Karpas-422 (cell line): ENCODE measurements at regions not wholly inside any gene's neighbourhood (a gene's known extent, or its start where the extent isn't known, plus 50 kb on each side); places are given as distances from the start of the nearest gene placed in this dataset.
A peak's percentile ranks its signal among the peaks of the same experiment; 100 is the strongest.

ENCODE experiments used
- DNase-seq: peaks from one replicate; pipeline ENCODE4 v3.0.0-alpha.2; 2015
- H2AFZ ChIP-seq: fragments of 200-600 bp; sonication (generic); 2 replicates; pipeline ENCODE4 v1.6.1; 2014; ENCODE audit warnings: antibody characterized with exemption, low read length, mixed read lengths
- H3K27ac ChIP-seq: fragments of 200-600 bp; sonication (generic); 2 replicates; pipeline ENCODE4 v1.5.1; 2014; ENCODE audit warnings: mild to moderate bottlenecking, low read length, moderate library complexity
- H3K27me3 ChIP-seq: fragments of 200-600 bp; sonication (generic); 2 replicates; pipeline ENCODE4 v1.6.1; 2014; ENCODE audit warnings: low read length, mixed read lengths
- H3K36me3 ChIP-seq: fragments of 200-600 bp; sonication (generic); 2 replicates; pipeline ENCODE4 v1.6.1; 2014; ENCODE audit warnings: low read length, mixed read lengths; ENCODE audit not compliant: insufficient read depth
- H3K4me1 ChIP-seq: fragments of 200-600 bp; sonication (generic); 2 replicates; pipeline ENCODE4 v1.6.1; 2014; ENCODE audit warnings: mild to moderate bottlenecking, low read length, mixed read lengths
- H3K4me2 ChIP-seq: fragments of 200-600 bp; sonication (generic); 2 replicates; pipeline ENCODE4 v1.6.1; 2014; ENCODE audit warnings: low read length, low read depth, mild to moderate bottlenecking; ENCODE audit not compliant: poor library complexity, severe bottlenecking
- H3K4me3 ChIP-seq: fragments of 200-600 bp; sonication (generic); 2 replicates; pipeline ENCODE4 v1.5.1; 2014; ENCODE audit warnings: mild to moderate bottlenecking, antibody characterized with exemption, low read length, mixed read lengths
- H3K79me2 ChIP-seq: fragments of 200-600 bp; sonication (generic); 2 replicates; pipeline ENCODE4 v1.6.1; 2014; ENCODE audit warnings: mild to moderate bottlenecking, low read length, mixed read lengths
- H3K9ac ChIP-seq: fragments of 200-600 bp; sonication (generic); 2 replicates; pipeline ENCODE4 v1.6.0; 2014; ENCODE audit warnings: low read length
- H3K9me2 ChIP-seq: fragments of 200-600 bp; sonication (generic), shearing (Covaris generic); replicated peaks from 2 replicates; pipeline ENCODE4 v1.6.0; 2014; ENCODE audit warnings: mild to moderate bottlenecking, low read length, moderate library complexity; ENCODE audit not compliant: insufficient read depth
- H3K9me3 ChIP-seq: fragments of 300-700, 200-600 bp; sonication (generic); 2 replicates; pipeline ENCODE4 v1.6.1; 2014; ENCODE audit warnings: low read length, mixed read lengths
- H4K20me1 ChIP-seq: fragments of 200-600 bp; sonication (generic); 2 replicates; pipeline ENCODE4 v1.6.1; 2014; ENCODE audit warnings: mild to moderate bottlenecking, antibody characterized with exemption, low read length, low read depth; ENCODE audit not compliant: insufficient read depth

DNA sequence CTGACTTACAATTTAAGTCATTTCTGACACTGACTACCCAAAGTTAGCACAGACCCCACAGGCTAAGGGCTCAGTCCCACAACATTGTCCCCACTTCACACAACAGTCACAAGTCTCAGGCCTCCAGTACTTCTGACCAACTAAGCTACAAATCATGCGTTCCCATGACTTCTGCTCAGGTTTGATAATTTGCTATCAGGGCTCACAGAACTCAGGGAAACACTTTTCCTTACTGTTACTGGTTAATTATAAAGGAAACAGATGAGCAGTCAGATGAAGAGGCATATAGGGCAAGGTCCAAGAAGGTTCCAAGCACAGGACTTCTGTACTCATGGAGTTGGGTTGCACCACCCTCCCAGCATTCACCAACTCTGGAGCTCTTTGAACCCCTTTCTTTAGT, 151.2 kb upstream of the TNR start:
- no peak overlapping the region for H3K9ac ChIP-seq
- DNase-seq: no peak

DNA sequence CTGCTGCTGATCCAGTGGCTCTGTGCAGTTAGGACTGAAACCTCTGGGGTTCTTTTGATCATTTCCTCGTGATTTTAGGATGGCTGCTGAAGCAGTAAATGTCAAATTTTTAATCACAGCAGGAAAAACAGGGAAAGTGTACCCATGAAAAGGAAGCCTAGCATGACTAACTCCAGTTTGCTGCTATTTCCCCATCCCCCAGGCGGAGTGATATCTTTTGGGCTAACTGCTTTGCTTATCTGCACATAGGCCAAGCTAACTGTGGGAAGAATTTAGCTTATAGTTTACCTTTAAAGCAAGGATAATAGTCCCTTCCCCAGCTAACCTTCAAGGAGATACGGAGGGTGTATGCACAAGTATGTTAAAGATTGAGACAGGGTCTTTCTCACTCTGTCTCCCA, 149.8 kb upstream of the TNR start:
- H3K9ac ChIP-seq: no peak overlapping the region
- no peaks in the 10 kb centered on the region for H4K20me1 ChIP-seq
- no peaks in the 10 kb centered on the region for H3K27me3 ChIP-seq
- no peak for DNase-seq
- no peak overlapping the region for H3K27ac ChIP-seq
- H3K9me3 ChIP-seq: no peaks in the 10 kb centered on the region
- no peaks in the 10 kb centered on the region for H3K36me3 ChIP-seq
- no peak overlapping the region for H3K4me2 ChIP-seq
- no peak overlapping the region for H2AFZ ChIP-seq
- no peaks in the 10 kb centered on the region for H3K4me1 ChIP-seq
- no peak overlapping the region for H3K4me3 ChIP-seq
- no peaks in the 10 kb centered on the region for H3K79me2 ChIP-seq
- no peaks in the 10 kb centered on the region for H3K9me2 ChIP-seq

More for the DNA sequence above, 151.2 kb upstream of the TNR start:
- Histone ChIP-seq H3K36me3 (no peaks in the 10 kb centered on the region), H3K9me3 (no peaks in the 10 kb centered on the region), H3K4me2 (no peak overlapping the region), H3K4me1 (no peaks in the 10 kb centered on the region), H3K4me3 (no peak overlapping the region), H3K27ac (no peak overlapping the region), H3K79me2 (no peaks in the 10 kb centered on the region), H3K9me2 (no peaks in the 10 kb centered on the region), H4K20me1 (no peaks in the 10 kb centered on the region), H3K27me3 (no peaks in the 10 kb centered on the region), H2AFZ (no peak overlapping the region)

DNA sequence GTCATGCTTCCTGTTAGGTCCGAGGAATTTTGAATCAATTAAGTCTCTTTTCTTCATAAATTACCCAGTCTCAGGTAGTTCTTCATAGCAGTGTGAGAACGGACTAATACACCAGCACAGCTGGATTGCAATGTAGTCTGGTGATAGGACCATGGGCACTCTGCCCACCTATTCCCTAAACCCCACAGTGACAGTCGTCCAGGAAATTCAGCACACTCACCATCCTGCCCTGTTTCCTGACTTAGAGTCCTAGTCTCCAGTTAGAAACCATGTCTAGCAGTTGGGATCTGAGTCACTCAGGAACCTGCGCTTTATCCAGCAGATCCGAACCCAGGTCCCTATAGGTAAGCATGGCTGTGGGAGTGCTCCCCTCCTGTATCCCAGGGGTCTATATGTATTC, 149.3 kb upstream of the TNR start:
- no peaks in the 10 kb centered on the region for H3K36me3 ChIP-seq
- H3K4me2 ChIP-seq: no peak overlapping the region
- no peaks in the 10 kb centered on the region for H3K4me1 ChIP-seq
- H3K79me2 ChIP-seq: no peaks in the 10 kb centered on the region
- H3K27me3 ChIP-seq: no peaks in the 10 kb centered on the region
- H3K4me3 ChIP-seq: no peak overlapping the region
- no peaks in the 10 kb centered on the region for H4K20me1 ChIP-seq
- no peaks in the 10 kb centered on the region for H3K9me3 ChIP-seq
- no peaks in the 10 kb centered on the region for H3K9me2 ChIP-seq
- H2AFZ ChIP-seq: no peak overlapping the region
- no peak overlapping the region for H3K27ac ChIP-seq
- H3K9ac ChIP-seq: no peak overlapping the region
- DNase-seq: no peak

DNA sequence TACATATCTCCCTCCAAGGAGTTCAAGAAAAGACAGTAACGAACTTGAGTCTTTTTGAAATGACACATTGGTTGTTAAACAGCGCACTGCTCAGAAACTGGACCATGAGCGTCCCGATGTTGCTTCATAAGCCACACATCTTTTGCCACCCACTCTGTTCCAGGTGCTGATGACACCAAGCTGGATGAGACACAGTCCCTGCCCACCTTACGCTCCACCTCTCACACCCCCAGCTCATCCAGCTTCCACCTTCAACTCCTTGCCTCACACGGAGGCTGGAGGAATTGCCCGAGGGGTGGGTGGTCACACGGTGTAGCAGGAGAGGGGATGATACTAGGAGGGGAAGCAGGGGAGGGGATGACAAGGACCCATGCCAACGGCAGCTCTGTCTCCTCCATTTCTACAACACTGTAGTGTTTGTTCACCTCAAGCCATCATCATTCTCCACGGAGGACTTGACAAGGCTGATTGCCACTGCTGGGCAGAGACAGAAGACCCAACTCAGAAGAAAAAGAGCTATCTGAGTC, 148.5 kb upstream of the TNR start:
- H3K27me3 ChIP-seq: no peaks in the 10 kb centered on the region
- H3K9me2 ChIP-seq: no peaks in the 10 kb centered on the region
- H3K4me3 ChIP-seq: no peak overlapping the region
- no peak overlapping the region for H2AFZ ChIP-seq
- H3K27ac ChIP-seq: no peak overlapping the region
- H3K36me3 ChIP-seq: no peaks in the 10 kb centered on the region
- no peak for DNase-seq
- no peaks in the 10 kb centered on the region for H3K79me2 ChIP-seq
- no peaks in the 10 kb centered on the region for H3K9me3 ChIP-seq
- H3K9ac ChIP-seq: no peak overlapping the region
- no peaks in the 10 kb centered on the region for H4K20me1 ChIP-seq
- no peak overlapping the region for H3K4me2 ChIP-seq
- no peaks in the 10 kb centered on the region for H3K4me1 ChIP-seq

DNA sequence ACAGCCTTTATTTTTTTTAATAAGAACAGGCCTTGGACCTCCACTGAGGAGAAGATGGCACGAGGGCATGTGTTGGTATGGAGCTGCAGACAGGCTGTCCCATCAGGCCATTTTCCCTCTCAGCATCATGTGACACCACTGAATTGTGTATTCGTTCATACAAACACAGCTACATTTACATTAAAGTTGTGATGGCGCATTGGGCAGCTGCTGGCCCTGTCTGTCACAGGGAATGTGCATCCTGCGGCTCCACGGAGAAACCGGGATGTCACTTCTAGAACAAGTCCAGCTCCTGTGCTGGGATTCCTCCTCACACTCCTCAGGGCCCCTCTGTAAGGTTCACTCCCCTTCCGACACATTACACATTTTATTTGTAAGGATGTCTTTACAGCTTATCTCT, 147.6 kb upstream of the TNR start:
- H3K4me1 ChIP-seq: no peaks in the 10 kb centered on the region
- no peaks in the 10 kb centered on the region for H3K9me3 ChIP-seq
- H3K4me2 ChIP-seq: no peak overlapping the region
- no peaks in the 10 kb centered on the region for H4K20me1 ChIP-seq
- no peak overlapping the region for H3K27ac ChIP-seq
- no peaks in the 10 kb centered on the region for H3K9me2 ChIP-seq
- H2AFZ ChIP-seq: no peak overlapping the region
- H3K27me3 ChIP-seq: no peaks in the 10 kb centered on the region
- no peak for DNase-seq
- H3K36me3 ChIP-seq: no peaks in the 10 kb centered on the region
- no peak overlapping the region for H3K9ac ChIP-seq
- H3K4me3 ChIP-seq: no peak overlapping the region
- H3K79me2 ChIP-seq: no peaks in the 10 kb centered on the region

DNA sequence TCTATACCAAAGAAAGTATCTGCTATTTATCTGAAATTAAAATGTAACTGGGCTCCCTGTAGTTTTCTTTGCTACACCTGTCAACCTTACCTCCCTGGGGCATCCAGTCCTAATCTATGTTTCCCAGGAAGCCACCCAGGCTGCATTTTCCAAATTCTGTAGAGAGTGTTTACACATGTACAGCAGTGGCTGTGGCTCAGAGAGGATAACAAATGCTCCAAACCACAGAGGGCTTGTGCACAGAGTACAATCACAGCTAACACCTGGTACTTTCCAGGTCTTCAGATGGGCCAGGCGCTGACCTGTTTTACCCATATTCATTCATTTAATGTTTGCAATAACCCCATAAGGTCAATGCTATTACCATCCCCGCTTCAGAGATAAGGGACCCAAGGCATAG, 146.5 kb upstream of the TNR start:
- Histone ChIP-seq H3K9me2 (no peaks in the 10 kb centered on the region), H3K27me3 (no peaks in the 10 kb centered on the region), H3K4me2 (no peak overlapping the region), H3K79me2 (no peaks in the 10 kb centered on the region), H3K4me3 (no peak overlapping the region), H3K9ac (no peak overlapping the region), H4K20me1 (no peaks in the 10 kb centered on the region), H3K4me1 (no peaks in the 10 kb centered on the region), H3K27ac (no peak overlapping the region), H3K9me3 (no peaks in the 10 kb centered on the region), H3K36me3 (no peaks in the 10 kb centered on the region), H2AFZ (no peak overlapping the region)
- DNase-seq: no peak

DNA sequence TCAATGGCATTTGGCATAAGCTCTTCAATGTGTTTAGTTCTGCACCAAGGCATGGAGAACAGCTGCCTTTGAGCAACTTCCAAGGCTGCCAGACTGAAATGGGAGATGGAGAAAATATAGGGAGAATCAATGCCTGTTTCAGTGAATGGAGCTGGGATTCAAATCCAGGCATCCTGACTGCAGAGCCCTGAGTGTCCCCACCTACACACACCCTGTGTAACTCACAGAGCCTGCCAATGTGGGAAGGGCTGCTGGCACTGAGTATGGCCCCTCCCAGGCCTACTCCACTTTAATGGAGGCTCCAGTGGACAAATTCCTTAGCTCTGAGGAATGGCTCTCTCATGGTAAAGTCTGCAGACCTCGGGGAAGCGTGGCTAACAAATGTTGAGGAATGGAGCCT, 145.6 kb upstream of the TNR start:
- H3K9me3 ChIP-seq: no peaks in the 10 kb centered on the region
- no peaks in the 10 kb centered on the region for H3K36me3 ChIP-seq
- H3K79me2 ChIP-seq: no peaks in the 10 kb centered on the region
- no peaks in the 10 kb centered on the region for H3K27me3 ChIP-seq
- no peak overlapping the region for H3K9ac ChIP-seq
- no peak for DNase-seq
- H3K9me2 ChIP-seq: no peaks in the 10 kb centered on the region
- no peak overlapping the region for H2AFZ ChIP-seq
- H3K4me1 ChIP-seq: no peaks in the 10 kb centered on the region
- H4K20me1 ChIP-seq: no peaks in the 10 kb centered on the region
- H3K4me2 ChIP-seq: no peak overlapping the region
- no peak overlapping the region for H3K27ac ChIP-seq
- H3K4me3 ChIP-seq: no peak overlapping the region

DNA sequence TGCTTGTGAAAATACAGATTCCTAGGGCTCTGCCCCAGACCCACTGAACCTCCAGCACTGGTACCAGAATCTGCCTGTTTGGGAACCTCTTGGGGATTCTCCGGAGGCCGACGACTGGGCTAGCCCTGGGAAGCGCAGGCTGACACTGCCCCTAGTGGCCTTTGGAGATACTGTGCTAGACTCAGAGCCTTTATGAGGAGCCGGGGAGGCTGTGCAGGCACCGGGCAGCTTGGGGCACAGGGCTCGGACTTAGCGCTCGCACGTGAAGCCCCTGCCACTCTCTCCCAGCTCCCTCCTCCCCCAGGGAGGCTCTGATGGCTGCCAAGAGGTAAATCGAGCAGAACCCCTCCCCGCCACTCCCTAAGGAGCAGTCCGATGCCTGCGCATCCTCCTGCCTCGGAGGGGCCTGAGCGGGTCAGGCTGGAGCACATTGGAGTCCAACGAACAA, 144.6 kb upstream of the TNR start:
- no peak overlapping the region for H3K27ac ChIP-seq
- no peaks in the 10 kb centered on the region for H4K20me1 ChIP-seq
- H3K36me3 ChIP-seq: no peaks in the 10 kb centered on the region
- no peak overlapping the region for H2AFZ ChIP-seq
- DNase-seq: peak; percentile 62
- no peaks in the 10 kb centered on the region for H3K27me3 ChIP-seq
- no peaks in the 10 kb centered on the region for H3K9me2 ChIP-seq
- H3K4me3 ChIP-seq: no peak overlapping the region
- no peaks in the 10 kb centered on the region for H3K9me3 ChIP-seq
- no peak overlapping the region for H3K4me2 ChIP-seq
- no peak overlapping the region for H3K9ac ChIP-seq
- H3K79me2 ChIP-seq: no peaks in the 10 kb centered on the region
- H3K4me1 ChIP-seq: no peaks in the 10 kb centered on the region

DNA sequence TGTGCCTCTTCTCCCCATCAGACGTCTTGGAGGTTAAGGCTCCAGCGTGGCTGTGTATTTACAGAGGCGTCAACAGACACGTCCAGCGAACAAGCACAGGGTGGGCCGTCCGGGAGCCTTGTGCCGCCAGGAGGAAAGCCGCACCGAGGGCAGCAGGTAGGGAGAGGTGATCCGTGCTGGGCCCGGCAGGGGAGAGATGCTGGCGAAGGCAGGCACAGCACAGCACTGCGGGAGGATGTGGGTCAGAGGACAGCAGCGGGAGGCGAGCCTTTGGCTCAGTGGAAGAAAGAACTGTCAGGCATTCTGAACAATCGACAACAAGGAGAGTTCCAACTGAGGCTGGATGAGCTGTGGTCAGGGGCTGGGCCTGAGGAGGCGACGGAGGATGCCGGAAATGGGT, 144.1 kb upstream of the TNR start:
- Histone ChIP-seq H4K20me1 (0 out of 2 replicates have a peak, but pooled peaks cover 3% of the 10 kb centered on the region), H3K4me3 (no peak overlapping the region), H3K79me2 (no peaks in the 10 kb centered on the region), H3K36me3 (no peaks in the 10 kb centered on the region), H3K9ac (no peak overlapping the region), H3K4me1 (no peaks in the 10 kb centered on the region), H3K9me3 (no peaks in the 10 kb centered on the region), H3K27me3 (no peaks in the 10 kb centered on the region), H3K9me2 (no peaks in the 10 kb centered on the region), H3K4me2 (no peak overlapping the region), H2AFZ (no peak overlapping the region), H3K27ac (no peak overlapping the region)
- no peak for DNase-seq
